ENCODE measurements at regions not wholly inside any gene's neighbourhood (a gene's known extent, or its start where the extent isn't known, plus 50 kb on each side); places are given as distances from the start of the nearest gene placed in this dataset.

- no peaks in the 10 kb centered on the region for H3K27me3 ChIP-seq (ENCODE audit: control insufficient read depth, insufficient read depth)
- peak in 1 of 3 donors; percentile 14 for DNase-seq
- no peaks in the 10 kb centered on the region for H3K4me1 ChIP-seq (ENCODE audit: control insufficient read depth, insufficient read depth, low read length)
- ATAC-seq = no peak
- WGBS = 91% methylated on average over 14 of the region's 14 CpGs
- intact Hi-C loops (cut with DNase I) = no loop called here
- no peaks in the 10 kb centered on the region for H3K9me3 ChIP-seq (ENCODE audit: control insufficient read depth, low read length)
- H3K27ac ChIP-seq (ENCODE audit: low read length) = no peak overlapping the region
- no peak overlapping the region for H3K4me3 ChIP-seq (ENCODE audit: low read length)
Observed at GRCh38 chr14:101503431-101504095, 57.7 kb upstream of the DIO3 start.

DNA sequence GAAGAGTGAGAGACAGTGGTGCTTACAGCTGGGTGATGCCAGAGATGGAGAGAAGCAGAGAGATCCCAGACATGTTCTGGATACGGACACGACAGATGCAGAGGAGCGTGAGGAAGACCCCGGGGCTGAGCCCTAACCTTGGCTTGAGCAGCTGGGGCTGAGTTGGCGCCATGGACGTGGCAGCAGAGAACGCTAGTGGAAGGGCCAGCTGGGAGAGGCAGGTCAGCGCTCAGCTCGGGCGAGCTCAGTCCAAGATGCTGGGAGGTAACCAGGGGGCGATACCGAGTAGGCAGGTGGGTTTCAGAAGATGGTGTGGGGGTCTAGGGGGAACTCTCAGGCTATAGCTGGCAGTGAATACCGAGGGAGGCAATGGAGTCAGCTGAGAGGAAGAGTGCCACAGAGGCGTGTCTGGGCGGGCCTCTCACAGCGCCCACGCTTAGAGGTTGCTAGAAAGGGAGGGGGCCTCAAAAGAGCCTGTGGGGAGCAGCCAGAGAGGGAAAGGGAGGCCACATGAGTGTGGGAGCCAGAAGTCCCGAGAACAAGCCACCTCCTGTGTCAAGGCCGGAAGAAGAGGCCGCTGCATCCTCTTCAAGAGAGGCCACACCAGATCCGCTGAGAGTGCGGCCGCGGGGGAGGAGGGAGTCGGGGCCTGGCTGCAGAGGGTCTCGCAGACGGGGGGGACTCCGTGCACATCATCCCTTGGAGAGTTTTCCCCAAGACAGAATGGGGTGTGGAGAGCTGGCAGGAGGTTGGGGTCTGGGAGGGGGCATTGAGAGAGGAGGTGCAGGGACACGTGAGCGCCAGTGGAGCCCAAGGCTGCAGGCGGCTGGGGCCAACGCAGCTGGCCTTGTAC lies 57.0 kb upstream of the DIO3 start:
- ATAC-seq (no peak), DNase-seq (peak in 2 of 3 donors; percentile 27 to 37)
- WGBS = 86% methylated on average over 32 of the region's 32 CpGs
- Histone ChIP-seq H3K27ac (ENCODE audit: low read length) (no peak overlapping the region), H3K27me3 (ENCODE audit: control insufficient read depth, insufficient read depth) (no peaks in the 10 kb centered on the region), H3K4me1 (ENCODE audit: control insufficient read depth, insufficient read depth, low read length) (no peaks in the 10 kb centered on the region), H3K9me3 (ENCODE audit: control insufficient read depth, low read length) (no peaks in the 10 kb centered on the region), H3K4me3 (ENCODE audit: low read length) (no peak overlapping the region)
- intact Hi-C loops (cut with DNase I) = no loop called here

GRCh38 chr14:101505236-101505970 lies 55.9 kb upstream of the DIO3 start:
- DNase-seq (peak in 2 of 3 donors; percentile 37 to 40), ATAC-seq (no peak)
- Histone ChIP-seq H3K27ac (ENCODE audit: low read length) (no peak overlapping the region), H3K4me1 (ENCODE audit: control insufficient read depth, insufficient read depth, low read length) (no peaks in the 10 kb centered on the region), H3K27me3 (ENCODE audit: control insufficient read depth, insufficient read depth) (no peaks in the 10 kb centered on the region), H3K9me3 (ENCODE audit: control insufficient read depth, low read length) (no peaks in the 10 kb centered on the region), H3K4me3 (ENCODE audit: low read length) (no peak overlapping the region)
- intact Hi-C loops (cut with DNase I) = no loop called here
- 88% methylated on average over 20 of the region's 20 CpGs for WGBS

DNA sequence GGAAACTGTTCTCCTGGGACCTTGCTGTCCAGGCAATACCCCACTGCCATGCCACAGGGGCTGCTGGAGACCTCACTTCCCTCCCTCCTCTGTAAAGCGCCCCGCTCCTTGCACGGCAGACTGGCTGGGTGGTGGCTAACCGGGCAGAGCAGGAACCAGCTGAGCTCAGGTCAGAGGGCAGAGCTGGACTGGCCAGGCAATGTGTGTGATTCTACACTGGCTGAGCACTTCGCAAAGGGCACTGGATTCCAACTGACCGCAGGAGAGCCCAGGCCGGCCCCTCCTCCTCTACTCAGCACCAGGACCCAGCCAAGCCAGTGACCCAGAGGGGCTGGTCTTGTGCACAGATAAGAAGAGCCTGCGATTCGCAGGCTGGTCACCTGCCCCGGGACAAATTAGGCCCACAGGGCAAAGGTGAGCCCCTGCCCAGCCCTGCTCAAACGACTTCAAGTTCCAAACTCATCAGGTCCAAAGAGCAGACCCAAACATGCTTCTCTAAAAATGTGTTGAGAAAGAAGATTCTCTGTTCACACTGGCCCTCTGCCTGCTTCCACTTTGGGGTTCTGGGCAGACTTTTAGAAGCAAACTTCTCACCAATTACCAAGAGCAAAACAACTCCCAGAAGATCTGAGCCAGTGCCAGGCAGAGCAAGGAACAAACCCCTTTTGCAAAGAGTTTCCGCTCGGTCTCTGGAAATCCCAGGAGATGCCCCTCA lies 54.9 kb upstream of the DIO3 start:
- Histone ChIP-seq H3K9me3 (ENCODE audit: control insufficient read depth, low read length) (no peaks in the 10 kb centered on the region), H3K4me3 (ENCODE audit: low read length) (no peak overlapping the region), H3K27ac (ENCODE audit: low read length) (no peak overlapping the region), H3K4me1 (ENCODE audit: control insufficient read depth, insufficient read depth, low read length) (no peaks in the 10 kb centered on the region), H3K27me3 (ENCODE audit: control insufficient read depth, insufficient read depth) (no peaks in the 10 kb centered on the region)
- DNase-seq (peak in 2 of 3 donors; percentile 28 to 53), ATAC-seq (peak in 1 of 2 donors; percentile 43)
- intact Hi-C loops (cut with DNase I) = no loop called here
- WGBS = 63% methylated on average over 13 of the region's 13 CpGs

- H3K9me3 ChIP-seq (ENCODE audit: control insufficient read depth, low read length) = no peaks in the 10 kb centered on the region
- peak in 1 of 2 donors; percentile 34 for ATAC-seq
- DNase-seq = peak in 2 of 3 donors; percentile 40 to 73
- no peak overlapping the region for H3K4me3 ChIP-seq (ENCODE audit: low read length)
- no peaks in the 10 kb centered on the region for H3K27me3 ChIP-seq (ENCODE audit: control insufficient read depth, insufficient read depth)
- no peaks in the 10 kb centered on the region for H3K4me1 ChIP-seq (ENCODE audit: control insufficient read depth, insufficient read depth, low read length)
- 53% methylated on average over 27 of the region's 27 CpGs for WGBS
- intact Hi-C loops (cut with DNase I) = no loop called here
- H3K27ac ChIP-seq (ENCODE audit: low read length) = no peak overlapping the region
Observed at GRCh38 chr14:101506926-101507835, 54.1 kb upstream of the DIO3 start.

GRCh38 chr14:101507836-101508150 lies 53.5 kb upstream of the DIO3 start:
- Histone ChIP-seq H3K4me3 (ENCODE audit: low read length) (no peak overlapping the region), H3K4me1 (ENCODE audit: control insufficient read depth, insufficient read depth, low read length) (no peaks in the 10 kb centered on the region), H3K27me3 (ENCODE audit: control insufficient read depth, insufficient read depth) (no peaks in the 10 kb centered on the region), H3K9me3 (ENCODE audit: control insufficient read depth, low read length) (no peaks in the 10 kb centered on the region), H3K27ac (ENCODE audit: low read length) (no peak overlapping the region)
- peak in 1 of 3 donors; percentile 4 for DNase-seq
- no peak for ATAC-seq
- WGBS = 92% methylated on average over 4 of the region's 4 CpGs
- intact Hi-C loops (cut with DNase I) = no loop called here

DNA sequence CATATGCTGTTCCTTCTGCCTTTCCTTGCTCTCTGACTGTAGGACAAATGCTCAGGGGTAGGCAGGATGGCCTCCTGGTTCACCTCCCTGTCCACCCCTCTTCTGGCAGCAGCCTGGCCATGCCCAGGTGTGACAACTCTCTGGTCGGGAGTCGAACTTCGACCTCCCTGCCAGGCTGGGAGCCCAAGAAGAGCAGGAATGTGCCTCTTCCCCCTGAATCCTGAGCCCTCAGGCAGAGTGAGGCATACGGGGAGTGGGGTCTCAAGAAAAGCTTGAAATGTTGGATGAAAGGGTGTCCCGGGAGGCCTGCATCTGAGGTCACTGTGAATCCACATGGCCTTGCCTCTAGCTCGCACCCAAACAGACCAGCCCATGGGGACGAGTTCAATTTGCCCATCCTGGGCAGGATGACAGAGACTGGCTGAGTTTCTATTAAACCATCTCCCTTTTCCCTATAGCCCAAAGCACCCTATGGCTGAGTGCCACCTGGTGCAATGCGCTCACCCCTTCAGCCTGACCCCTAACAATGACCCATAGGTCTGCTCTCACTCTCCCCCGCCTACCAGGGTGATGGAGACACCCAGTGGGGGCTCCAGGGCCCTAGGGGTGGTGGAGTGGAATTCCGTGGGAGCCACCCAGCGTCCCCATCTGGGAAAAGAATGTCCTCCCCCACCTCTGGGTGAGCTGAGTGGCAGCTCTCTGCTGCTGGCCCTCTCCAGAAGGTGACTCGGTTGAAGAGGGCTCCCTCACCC lies 52.9 kb upstream of the DIO3 start:
- Histone ChIP-seq H3K9me3 (ENCODE audit: control insufficient read depth, low read length) (no peaks in the 10 kb centered on the region), H3K4me3 (ENCODE audit: low read length) (no peak overlapping the region), H3K4me1 (ENCODE audit: control insufficient read depth, insufficient read depth, low read length) (no peaks in the 10 kb centered on the region), H3K27me3 (ENCODE audit: control insufficient read depth, insufficient read depth) (no peaks in the 10 kb centered on the region), H3K27ac (ENCODE audit: low read length) (no peak overlapping the region)
- ATAC-seq (no peak), DNase-seq (peak in 2 of 3 donors; percentile 35 to 37)
- intact Hi-C loops (cut with DNase I) = no loop called here
- 88% methylated on average over 12 of the region's 12 CpGs for WGBS

- intact Hi-C loops (cut with DNase I) = no loop called here
Observed at GRCh38 chr14:101508948-101509729, 52.2 kb upstream of the DIO3 start.

DNA sequence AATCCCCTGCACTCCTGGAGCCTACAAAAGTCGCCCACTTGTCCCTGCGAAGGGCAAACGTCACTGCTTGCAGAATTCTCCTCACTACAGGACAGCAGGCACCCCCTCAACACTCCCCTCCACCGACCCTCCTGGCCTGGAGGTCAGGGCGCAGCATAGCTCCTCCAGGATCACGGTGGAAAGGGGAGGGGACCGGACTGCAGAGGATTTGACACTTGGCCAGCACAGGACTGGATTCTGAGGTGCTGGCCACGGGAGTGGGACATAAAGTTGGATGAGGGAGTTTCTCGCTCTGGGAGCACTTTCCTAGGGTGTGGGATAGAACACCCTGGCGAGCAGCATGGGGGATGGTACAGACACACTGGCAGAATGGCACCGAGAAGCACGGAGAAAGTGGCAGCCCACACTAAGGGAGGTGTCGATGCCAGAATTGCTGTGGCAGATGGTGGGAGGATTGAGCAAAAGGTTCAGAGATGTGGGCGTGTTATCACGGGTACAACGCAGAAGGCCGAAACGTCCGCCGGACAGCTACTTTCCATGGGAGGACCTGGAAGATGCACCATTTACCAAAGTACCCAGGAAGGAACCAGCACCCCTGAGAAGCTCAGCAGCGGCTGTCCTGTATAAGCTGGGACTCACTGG lies 51.4 kb upstream of the DIO3 start:
- Histone ChIP-seq H3K27me3 (ENCODE audit: control insufficient read depth, insufficient read depth) (no peaks in the 10 kb centered on the region), H3K4me3 (ENCODE audit: low read length) (no peak overlapping the region), H3K4me1 (ENCODE audit: control insufficient read depth, insufficient read depth, low read length) (no peaks in the 10 kb centered on the region), H3K27ac (ENCODE audit: low read length) (no peak overlapping the region), H3K9me3 (ENCODE audit: control insufficient read depth, low read length) (no peaks in the 10 kb centered on the region)
- ATAC-seq = no peak
- peak in 1 of 3 donors; percentile 40 for DNase-seq
- 93% methylated on average over 21 of the region's 21 CpGs for WGBS
- intact Hi-C loops (cut with DNase I) = no loop called here

More at GRCh38 chr14:101508948-101509729, 52.2 kb upstream of the DIO3 start:
- DNase-seq = peak in 2 of 3 donors; percentile 21 to 39
- Histone ChIP-seq H3K4me1 (ENCODE audit: control insufficient read depth, insufficient read depth, low read length) (no peaks in the 10 kb centered on the region), H3K27me3 (ENCODE audit: control insufficient read depth, insufficient read depth) (no peaks in the 10 kb centered on the region), H3K4me3 (ENCODE audit: low read length) (no peak overlapping the region), H3K9me3 (ENCODE audit: control insufficient read depth, low read length) (no peaks in the 10 kb centered on the region), H3K27ac (ENCODE audit: low read length) (no peak overlapping the region)
- no peak for ATAC-seq
- 93% methylated on average over 18 of the region's 18 CpGs for WGBS
